ENCODE measurements at regions not wholly inside any gene's neighbourhood (a gene's known extent, or its start where the extent isn't known, plus 50 kb on each side); places are given as distances from the start of the nearest gene placed in this dataset.

DNA sequence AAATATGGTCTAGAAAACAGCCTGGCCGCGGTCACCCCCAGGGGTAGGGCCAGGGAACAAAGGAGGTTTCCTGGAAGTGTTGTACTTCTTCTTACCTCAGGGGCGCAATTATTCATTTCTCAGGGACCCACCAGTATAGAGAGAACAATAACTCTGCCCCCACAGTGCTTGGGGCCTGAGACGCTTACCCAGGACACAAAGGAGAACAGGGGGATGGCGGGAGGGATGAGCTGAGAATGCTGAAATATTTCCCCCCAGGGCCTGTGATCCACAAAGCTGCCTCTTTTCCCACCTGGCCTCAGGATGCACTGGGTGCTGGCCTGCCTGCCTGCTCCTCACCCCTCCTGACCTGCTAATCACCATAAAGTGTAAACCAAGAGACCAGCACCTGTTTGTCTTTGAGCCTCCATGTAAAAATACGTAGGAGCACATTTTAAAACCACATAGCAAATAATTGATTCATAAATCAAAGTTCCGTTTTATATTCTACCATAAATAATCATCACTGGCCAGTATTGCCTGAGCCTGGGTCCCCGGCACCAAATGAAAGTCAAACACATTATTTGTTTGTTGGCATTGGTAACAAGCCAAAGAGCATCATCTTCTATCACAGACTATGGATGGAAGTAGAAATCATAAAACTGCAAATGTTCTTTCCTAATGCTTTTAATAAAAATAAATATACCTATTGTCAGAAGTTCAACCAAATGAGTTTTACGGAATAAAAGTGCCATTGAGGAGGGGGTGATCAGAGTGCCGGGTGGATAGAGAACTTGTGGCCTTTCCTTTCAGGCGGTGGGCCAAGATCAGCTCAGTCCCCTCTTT, 67.3 kb upstream of the RMDN2 start:
- DNase-seq (ENCODE audit: low read depth), result no peak
- no peak overlapping the region for H3K4me3 ChIP-seq (ENCODE audit: low read depth, low read length)
- TF ChIP-seq CTCF (IDR thresholded peaks at IDR 0.05; ENCODE audit: control insufficient read depth, extremely low read depth, insufficient read depth), result no peak

DNA sequence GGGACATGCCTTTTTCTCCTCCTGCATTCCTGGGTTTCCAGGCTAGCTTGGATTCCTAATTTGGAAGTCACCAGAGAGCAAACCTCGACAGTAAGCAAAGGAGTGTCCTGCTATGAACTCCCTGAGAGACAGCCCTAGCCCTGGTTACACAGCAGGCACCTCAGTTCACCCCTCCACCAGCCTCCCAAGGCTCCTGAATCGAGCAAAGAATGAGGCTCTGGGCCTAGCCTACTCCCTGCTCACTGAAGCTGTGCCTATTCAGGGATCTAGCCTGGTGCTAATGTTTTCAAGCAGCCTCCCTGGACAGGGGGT, 66.7 kb upstream of the RMDN2 start:
- H3K4me3 ChIP-seq (ENCODE audit: low read depth, low read length), result no peak overlapping the region
- DNase-seq (ENCODE audit: low read depth), result no peak
- TF ChIP-seq CTCF (IDR thresholded peaks at IDR 0.05; ENCODE audit: control insufficient read depth, extremely low read depth, insufficient read depth), result no peak

- H3K4me3 ChIP-seq (ENCODE audit: low read depth, low read length), result no peak overlapping the region
- no peak for DNase-seq (ENCODE audit: low read depth)
- no peak for TF ChIP-seq CTCF (IDR thresholded peaks at IDR 0.05; ENCODE audit: control insufficient read depth, extremely low read depth, insufficient read depth)
These were observed 66.3 kb upstream of the RMDN2 start for GRCh38 chr2:37858725-37859267.

GRCh38 chr2:37862620-37863019, 62.5 kb upstream of the RMDN2 start:
- TF ChIP-seq CTCF (IDR thresholded peaks at IDR 0.05; ENCODE audit: control insufficient read depth, extremely low read depth, insufficient read depth), result no peak
- no peak overlapping the region for H3K4me3 ChIP-seq (ENCODE audit: low read depth, low read length)
- DNase-seq (ENCODE audit: low read depth), result no peak

GRCh38 chr2:37864217-37864616, 60.9 kb upstream of the RMDN2 start:
- H3K4me3 ChIP-seq (ENCODE audit: low read depth, low read length), result no peak overlapping the region
- no peak for DNase-seq (ENCODE audit: low read depth)
- TF ChIP-seq CTCF (IDR thresholded peaks at IDR 0.05; ENCODE audit: control insufficient read depth, extremely low read depth, insufficient read depth), result no peak

DNA sequence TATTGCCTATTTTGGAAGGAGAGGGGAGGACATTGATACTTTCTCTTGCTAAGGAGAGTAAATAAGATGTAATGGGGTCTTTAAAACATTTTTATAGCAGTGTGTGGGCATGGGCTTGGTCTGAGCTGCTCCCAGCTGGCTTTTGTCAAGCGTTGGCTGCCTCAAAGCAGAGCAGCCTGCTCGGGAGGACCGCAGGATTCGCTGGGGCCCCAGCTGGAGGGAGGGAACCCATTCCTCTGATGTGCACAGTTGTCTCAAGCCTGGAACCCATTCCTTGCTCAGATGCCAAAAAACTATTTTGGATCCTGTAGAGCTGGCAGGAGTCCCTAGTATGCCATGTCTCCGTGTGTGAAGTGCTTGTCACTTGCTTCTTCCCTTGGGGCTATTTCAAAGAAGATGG, 59.4 kb upstream of the RMDN2 start:
- TF ChIP-seq CTCF (IDR thresholded peaks at IDR 0.05; ENCODE audit: control insufficient read depth, extremely low read depth, insufficient read depth), result no peak
- no peak for DNase-seq (ENCODE audit: low read depth)
- no peak overlapping the region for H3K4me3 ChIP-seq (ENCODE audit: low read depth, low read length)

Data from LNCaP clone FGC (cell line).